Upper lobe of left lung (tissue), 4 donors: ENCODE measurements at regions not wholly inside any gene's neighbourhood (a gene's known extent, or its start where the extent isn't known, plus 50 kb on each side); places are given as distances from the start of the nearest gene placed in this dataset.

Experiments
- POLR2A ChIP-seq, 4 donors: fragments of 450-650 bp; IDR thresholded peaks; one replicate each; pipeline ENCODE4 v1.5.1; 2016 to 2017; ENCODE audit warnings: antibody characterized with exemption in 4 of 4, mild to moderate bottlenecking in 2 of 4
- POLR2AphosphoS5 ChIP-seq, 2 donors: sonication (generic); formaldehyde crosslinking; IDR thresholded peaks; one replicate each; pipeline ENCODE4 v1.5.1; 2017; ENCODE audit warnings: antibody characterized with exemption in 2 of 2

GRCh38 chr13:22270881-22271280 lies 600.0 kb downstream of the FGF9 start:
- no peak for TF ChIP-seq POLR2AphosphoS5 (IDR thresholded peaks at IDR 0.05)
- no peak for TF ChIP-seq POLR2A (IDR thresholded peaks at IDR 0.05)
